HG02938 (cell line): ENCODE measurements at regions not wholly inside any gene's neighbourhood (a gene's known extent, or its start where the extent isn't known, plus 50 kb on each side); places are given as distances from the start of the nearest gene placed in this dataset.

Source experiments
- ATAC-seq: cut with Tn5 transposase; IDR thresholded peaks from one replicate; pipeline ENCODE4 v1.9.1; 2021; ENCODE audit warnings: mild to moderate bottlenecking, moderate library complexity; ENCODE audit not compliant: unreplicated experiment

- ATAC-seq = no peak
Measured at GRCh38 chrX:38856670-38857265, 55.5 kb downstream of the MID1IP1 start.

GRCh38 chrX:38857736-38858523, 56.7 kb downstream of the MID1IP1 start:
- ATAC-seq = no peak

- ATAC-seq = no peak
Measured at GRCh38 chrX:38859602-38860001, 58.3 kb downstream of the MID1IP1 start.

GRCh38 chrX:38860106-38861013, 59.1 kb downstream of the MID1IP1 start:
- ATAC-seq = no peak

- no peak for ATAC-seq
Measured at GRCh38 chrX:38861489-38861888, 60.2 kb downstream of the MID1IP1 start.

GRCh38 chrX:38862100-38862499, 60.8 kb downstream of the MID1IP1 start:
- no peak for ATAC-seq

- ATAC-seq = no peak
Measured at GRCh38 chrX:38864165-38864564, 62.9 kb downstream of the MID1IP1 start.

GRCh38 chrX:38868321-38868720, 67.1 kb downstream of the MID1IP1 start:
- no peak for ATAC-seq

GRCh38 chrX:38868941-38869401, 67.7 kb downstream of the MID1IP1 start:
- no peak for ATAC-seq

- ATAC-seq = no peak
Measured at GRCh38 chrX:38870361-38870895, 69.2 kb downstream of the MID1IP1 start.

GRCh38 chrX:38871129-38872029, 70.1 kb downstream of the MID1IP1 start:
- ATAC-seq = no peak

GRCh38 chrX:38877366-38877765, 76.1 kb downstream of the MID1IP1 start:
- ATAC-seq = no peak

GRCh38 chrX:38878641-38879340, 77.5 kb downstream of the MID1IP1 start:
- no peak for ATAC-seq

- peak; percentile 60 for ATAC-seq
Measured at GRCh38 chrX:38879631-38880220, 78.5 kb downstream of the MID1IP1 start.

- no peak for ATAC-seq
Measured at GRCh38 chrX:38880296-38880854, 79.1 kb downstream of the MID1IP1 start.

GRCh38 chrX:38881066-38881465, 79.8 kb downstream of the MID1IP1 start:
- ATAC-seq = no peak

GRCh38 chrX:38881727-38882126, 80.5 kb downstream of the MID1IP1 start:
- peak; percentile 26 for ATAC-seq

GRCh38 chrX:38882894-38883626, 81.8 kb downstream of the MID1IP1 start:
- ATAC-seq = no peak
